ENCODE measurements at regions not wholly inside any gene's neighbourhood (a gene's known extent, or its start where the extent isn't known, plus 50 kb on each side); places are given as distances from the start of the nearest gene placed in this dataset.

DNA sequence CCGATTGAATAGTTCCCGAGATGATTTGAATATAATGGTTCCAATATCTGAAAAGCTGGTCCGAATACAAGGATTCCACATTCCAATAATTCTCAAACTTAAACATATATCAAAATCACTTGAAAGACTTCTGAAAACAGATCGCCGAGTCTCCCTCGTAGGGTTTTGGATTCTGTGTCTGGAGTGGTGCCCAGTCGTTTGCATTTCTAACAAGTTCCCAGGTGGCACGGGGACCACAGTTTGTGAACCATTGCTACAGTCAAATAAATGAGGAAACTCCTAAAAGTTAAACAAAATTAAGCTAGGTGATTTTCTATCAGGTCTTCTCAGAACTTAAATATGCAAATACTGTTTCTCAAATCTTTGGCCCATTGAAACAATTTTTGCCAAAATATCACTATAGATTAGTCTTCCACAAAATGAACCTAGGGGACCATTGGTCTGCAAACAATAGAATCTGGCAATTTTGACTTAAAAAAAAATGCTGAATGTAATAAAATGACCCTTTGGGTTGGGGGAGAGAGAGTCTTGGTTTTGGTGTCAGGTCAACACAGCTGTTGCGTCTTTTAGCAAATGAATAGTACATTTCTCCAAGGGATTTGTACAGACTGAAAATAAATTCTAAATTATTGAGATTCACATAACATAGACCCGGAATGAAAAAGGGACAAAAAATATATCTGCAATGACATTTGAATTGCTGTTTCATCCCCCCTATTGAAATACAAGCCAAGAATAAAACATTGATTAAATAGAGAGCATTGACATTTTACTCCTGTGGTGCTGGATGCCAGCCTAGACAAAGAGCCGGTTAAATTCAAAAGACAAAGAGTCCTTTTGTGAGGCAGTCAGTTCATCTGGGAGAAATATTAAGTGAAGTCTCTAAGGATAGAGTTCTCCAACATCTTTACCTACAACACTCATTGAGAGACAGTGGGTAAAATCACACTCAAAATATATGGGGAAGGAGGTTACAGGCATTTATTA lies 175.7 kb upstream of the ADAMTS9 start:
- Mint-ChIP-seq H3K4me1 (peaks cover 30% of the 10 kb centered on the region), H3K4me3 (no peak overlapping the region), H3K27ac (no peak overlapping the region), H3K27me3 (ENCODE audit: insufficient read depth, low read depth, poor library complexity) (peaks cover 2% of the 10 kb centered on the region), H3K9me3 (no peaks in the 10 kb centered on the region), H3K36me3 (ENCODE audit: low read depth) (no peaks in the 10 kb centered on the region)
- ATAC-seq, result no peak
- no peaks in the 10 kb centered on the region for H3F3A ChIP-seq (replicated peaks; ENCODE audit: low read depth)
- no peaks in the 10 kb centered on the region for H3K79me2 ChIP-seq (replicated peaks; ENCODE audit: insufficient read depth)
- H3K27ac ChIP-seq (ENCODE audit: low read depth), result no peak overlapping the region
- DNase-seq (ENCODE audit: low spot score), result no peak
- H3K27me3 ChIP-seq (ENCODE audit: insufficient read depth), result no peaks in the 10 kb centered on the region
- no peak overlapping the region for H2AFZ ChIP-seq
- H3K9me2 ChIP-seq (ENCODE audit: insufficient read depth), result peaks cover 9% of the 10 kb centered on the region; the same call in 1 of the 2 replicates
- H3K4me1 ChIP-seq (ENCODE audit: insufficient read depth), result peaks cover 17% of the 10 kb centered on the region
- H3K4me3 ChIP-seq, result no peak overlapping the region
- TF ChIP-seq EZH2phosphoT487 (IDR thresholded peaks at IDR 0.05; ENCODE audit: unreplicated experiment) (no peak), STAT1 (IDR thresholded peaks at IDR 0.05; ENCODE audit: unreplicated experiment) (no peak), ZNF331 (CRISPR knock-in tag; IDR thresholded peaks at IDR 0.05; ENCODE audit: low read depth) (no peak), JUNB (IDR thresholded peaks at IDR 0.05; ENCODE audit: unreplicated experiment) (no peak), POLR2AphosphoS5 (IDR thresholded peaks at IDR 0.05; ENCODE audit: low read depth) (no peak)
- TF ChIP-seq, protein P1, sequence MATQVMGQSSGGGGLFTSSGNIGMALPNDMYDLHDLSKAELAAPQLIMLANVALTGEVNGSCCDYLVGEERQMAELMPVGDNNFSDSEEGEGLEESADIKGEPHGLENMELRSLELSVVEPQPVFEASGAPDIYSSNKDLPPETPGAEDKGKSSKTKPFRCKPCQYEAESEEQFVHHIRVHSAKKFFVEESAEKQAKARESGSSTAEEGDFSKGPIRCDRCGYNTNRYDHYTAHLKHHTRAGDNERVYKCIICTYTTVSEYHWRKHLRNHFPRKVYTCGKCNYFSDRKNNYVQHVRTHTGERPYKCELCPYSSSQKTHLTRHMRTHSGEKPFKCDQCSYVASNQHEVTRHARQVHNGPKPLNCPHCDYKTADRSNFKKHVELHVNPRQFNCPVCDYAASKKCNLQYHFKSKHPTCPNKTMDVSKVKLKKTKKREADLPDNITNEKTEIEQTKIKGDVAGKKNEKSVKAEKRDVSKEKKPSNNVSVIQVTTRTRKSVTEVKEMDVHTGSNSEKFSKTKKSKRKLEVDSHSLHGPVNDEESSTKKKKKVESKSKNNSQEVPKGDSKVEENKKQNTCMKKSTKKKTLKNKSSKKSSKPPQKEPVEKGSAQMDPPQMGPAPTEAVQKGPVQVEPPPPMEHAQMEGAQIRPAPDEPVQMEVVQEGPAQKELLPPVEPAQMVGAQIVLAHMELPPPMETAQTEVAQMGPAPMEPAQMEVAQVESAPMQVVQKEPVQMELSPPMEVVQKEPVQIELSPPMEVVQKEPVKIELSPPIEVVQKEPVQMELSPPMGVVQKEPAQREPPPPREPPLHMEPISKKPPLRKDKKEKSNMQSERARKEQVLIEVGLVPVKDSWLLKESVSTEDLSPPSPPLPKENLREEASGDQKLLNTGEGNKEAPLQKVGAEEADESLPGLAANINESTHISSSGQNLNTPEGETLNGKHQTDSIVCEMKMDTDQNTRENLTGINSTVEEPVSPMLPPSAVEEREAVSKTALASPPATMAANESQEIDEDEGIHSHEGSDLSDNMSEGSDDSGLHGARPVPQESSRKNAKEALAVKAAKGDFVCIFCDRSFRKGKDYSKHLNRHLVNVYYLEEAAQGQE (IDR thresholded peaks at IDR 0.05; ENCODE audit: unreplicated experiment), result no peak
- TF ChIP-seq, protein P2, sequence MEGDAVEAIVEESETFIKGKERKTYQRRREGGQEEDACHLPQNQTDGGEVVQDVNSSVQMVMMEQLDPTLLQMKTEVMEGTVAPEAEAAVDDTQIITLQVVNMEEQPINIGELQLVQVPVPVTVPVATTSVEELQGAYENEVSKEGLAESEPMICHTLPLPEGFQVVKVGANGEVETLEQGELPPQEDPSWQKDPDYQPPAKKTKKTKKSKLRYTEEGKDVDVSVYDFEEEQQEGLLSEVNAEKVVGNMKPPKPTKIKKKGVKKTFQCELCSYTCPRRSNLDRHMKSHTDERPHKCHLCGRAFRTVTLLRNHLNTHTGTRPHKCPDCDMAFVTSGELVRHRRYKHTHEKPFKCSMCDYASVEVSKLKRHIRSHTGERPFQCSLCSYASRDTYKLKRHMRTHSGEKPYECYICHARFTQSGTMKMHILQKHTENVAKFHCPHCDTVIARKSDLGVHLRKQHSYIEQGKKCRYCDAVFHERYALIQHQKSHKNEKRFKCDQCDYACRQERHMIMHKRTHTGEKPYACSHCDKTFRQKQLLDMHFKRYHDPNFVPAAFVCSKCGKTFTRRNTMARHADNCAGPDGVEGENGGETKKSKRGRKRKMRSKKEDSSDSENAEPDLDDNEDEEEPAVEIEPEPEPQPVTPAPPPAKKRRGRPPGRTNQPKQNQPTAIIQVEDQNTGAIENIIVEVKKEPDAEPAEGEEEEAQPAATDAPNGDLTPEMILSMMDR (conservative IDR thresholded peaks at IDR 0.05; ENCODE audit: low read depth in 2 of 2), result no peak
- TF ChIP-seq, protein P3, sequence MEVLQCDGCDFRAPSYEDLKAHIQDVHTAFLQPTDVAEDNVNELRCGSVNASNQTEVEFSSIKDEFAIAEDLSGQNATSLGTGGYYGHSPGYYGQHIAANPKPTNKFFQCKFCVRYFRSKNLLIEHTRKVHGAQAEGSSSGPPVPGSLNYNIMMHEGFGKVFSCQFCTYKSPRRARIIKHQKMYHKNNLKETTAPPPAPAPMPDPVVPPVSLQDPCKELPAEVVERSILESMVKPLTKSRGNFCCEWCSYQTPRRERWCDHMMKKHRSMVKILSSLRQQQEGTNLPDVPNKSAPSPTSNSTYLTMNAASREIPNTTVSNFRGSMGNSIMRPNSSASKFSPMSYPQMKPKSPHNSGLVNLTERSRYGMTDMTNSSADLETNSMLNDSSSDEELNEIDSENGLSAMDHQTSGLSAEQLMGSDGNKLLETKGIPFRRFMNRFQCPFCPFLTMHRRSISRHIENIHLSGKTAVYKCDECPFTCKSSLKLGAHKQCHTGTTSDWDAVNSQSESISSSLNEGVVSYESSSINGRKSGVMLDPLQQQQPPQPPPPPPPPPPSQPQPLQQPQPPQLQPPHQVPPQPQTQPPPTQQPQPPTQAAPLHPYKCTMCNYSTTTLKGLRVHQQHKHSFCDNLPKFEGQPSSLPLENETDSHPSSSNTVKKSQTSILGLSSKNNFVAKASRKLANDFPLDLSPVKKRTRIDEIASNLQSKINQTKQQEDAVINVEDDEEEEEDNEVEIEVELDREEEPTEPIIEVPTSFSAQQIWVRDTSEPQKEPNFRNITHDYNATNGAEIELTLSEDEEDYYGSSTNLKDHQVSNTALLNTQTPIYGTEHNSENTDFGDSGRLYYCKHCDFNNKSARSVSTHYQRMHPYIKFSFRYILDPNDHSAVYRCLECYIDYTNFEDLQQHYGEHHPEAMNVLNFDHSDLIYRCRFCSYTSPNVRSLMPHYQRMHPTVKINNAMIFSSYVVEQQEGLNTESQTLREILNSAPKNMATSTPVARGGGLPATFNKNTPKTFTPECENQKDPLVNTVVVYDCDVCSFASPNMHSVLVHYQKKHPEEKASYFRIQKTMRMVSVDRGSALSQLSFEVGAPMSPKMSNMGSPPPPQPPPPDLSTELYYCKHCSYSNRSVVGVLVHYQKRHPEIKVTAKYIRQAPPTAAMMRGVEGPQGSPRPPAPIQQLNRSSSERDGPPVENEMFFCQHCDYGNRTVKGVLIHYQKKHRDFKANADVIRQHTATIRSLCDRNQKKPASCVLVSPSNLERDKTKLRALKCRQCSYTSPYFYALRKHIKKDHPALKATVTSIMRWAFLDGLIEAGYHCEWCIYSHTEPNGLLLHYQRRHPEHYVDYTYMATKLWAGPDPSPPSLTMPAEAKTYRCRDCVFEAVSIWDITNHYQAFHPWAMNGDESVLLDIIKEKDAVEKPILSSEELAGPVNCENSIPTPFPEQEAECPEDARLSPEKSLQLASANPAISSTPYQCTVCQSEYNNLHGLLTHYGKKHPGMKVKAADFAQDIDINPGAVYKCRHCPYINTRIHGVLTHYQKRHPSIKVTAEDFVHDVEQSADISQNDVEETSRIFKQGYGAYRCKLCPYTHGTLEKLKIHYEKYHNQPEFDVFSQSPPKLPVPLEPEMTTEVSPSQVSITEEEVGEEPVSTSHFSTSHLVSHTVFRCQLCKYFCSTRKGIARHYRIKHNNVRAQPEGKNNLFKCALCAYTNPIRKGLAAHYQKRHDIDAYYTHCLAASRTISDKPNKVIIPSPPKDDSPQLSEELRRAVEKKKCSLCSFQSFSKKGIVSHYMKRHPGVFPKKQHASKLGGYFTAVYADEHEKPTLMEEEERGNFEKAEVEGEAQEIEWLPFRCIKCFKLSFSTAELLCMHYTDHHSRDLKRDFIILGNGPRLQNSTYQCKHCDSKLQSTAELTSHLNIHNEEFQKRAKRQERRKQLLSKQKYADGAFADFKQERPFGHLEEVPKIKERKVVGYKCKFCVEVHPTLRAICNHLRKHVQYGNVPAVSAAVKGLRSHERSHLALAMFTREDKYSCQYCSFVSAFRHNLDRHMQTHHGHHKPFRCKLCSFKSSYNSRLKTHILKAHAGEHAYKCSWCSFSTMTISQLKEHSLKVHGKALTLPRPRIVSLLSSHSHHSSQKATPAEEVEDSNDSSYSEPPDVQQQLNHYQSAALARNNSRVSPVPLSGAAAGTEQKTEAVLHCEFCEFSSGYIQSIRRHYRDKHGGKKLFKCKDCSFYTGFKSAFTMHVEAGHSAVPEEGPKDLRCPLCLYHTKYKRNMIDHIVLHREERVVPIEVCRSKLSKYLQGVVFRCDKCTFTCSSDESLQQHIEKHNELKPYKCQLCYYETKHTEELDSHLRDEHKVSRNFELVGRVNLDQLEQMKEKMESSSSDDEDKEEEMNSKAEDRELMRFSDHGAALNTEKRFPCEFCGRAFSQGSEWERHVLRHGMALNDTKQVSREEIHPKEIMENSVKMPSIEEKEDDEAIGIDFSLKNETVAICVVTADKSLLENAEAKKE (CRISPR knock-in tag; IDR thresholded peaks at IDR 0.05), result no peak
- TF ChIP-seq, protein P4, sequence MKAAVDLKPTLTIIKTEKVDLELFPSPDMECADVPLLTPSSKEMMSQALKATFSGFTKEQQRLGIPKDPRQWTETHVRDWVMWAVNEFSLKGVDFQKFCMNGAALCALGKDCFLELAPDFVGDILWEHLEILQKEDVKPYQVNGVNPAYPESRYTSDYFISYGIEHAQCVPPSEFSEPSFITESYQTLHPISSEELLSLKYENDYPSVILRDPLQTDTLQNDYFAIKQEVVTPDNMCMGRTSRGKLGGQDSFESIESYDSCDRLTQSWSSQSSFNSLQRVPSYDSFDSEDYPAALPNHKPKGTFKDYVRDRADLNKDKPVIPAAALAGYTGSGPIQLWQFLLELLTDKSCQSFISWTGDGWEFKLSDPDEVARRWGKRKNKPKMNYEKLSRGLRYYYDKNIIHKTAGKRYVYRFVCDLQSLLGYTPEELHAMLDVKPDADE (IDR thresholded peaks at IDR 0.05), result no peak
- H3K4me2 ChIP-seq, result no peak overlapping the region
- no peaks in the 10 kb centered on the region for H3K36me3 ChIP-seq (ENCODE audit: insufficient read depth)
- H4K20me1 ChIP-seq (replicated peaks; ENCODE audit: insufficient read depth), result no peaks in the 10 kb centered on the region
